ENCODE measurements at regions not wholly inside any gene's neighbourhood (a gene's known extent, or its start where the extent isn't known, plus 50 kb on each side); places are given as distances from the start of the nearest gene placed in this dataset.

DNA sequence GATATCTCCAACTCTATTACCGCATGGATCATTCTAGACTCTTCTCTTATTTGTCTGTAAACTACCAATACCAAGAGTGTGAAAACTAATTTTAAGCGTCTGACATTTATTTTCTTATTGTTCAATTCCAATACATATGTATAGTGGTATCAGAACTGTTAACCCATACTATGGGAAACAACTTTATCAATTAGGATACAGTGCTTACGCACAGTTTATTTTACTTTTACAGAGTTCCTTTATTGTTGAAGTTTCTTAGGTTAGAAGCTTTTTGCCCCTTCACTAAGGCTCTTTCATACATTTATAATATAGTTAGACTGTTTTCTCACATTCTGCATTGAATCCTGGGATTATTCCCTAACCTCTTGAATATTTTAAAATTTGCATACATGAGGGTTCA, 198.8 kb upstream of the RGPD4 start:
- H3K27me3 ChIP-seq, result no peaks in the 10 kb centered on the region
- H3K4me3 ChIP-seq, result no peak overlapping the region
- no peaks in the 10 kb centered on the region for H3K36me3 ChIP-seq
- H3K9me3 ChIP-seq, result peaks cover 0 to 20% (median 7%) of the 10 kb centered on the region in 4 donors
- DNase-seq (ENCODE audit: extremely low spot score), result no peak
- H3K27ac ChIP-seq (replicated peaks in 1 of 4), result no peak overlapping the region
- TF ChIP-seq EP300 (IDR thresholded peaks at IDR 0.05), result no peak
- TF ChIP-seq, protein P1, sequence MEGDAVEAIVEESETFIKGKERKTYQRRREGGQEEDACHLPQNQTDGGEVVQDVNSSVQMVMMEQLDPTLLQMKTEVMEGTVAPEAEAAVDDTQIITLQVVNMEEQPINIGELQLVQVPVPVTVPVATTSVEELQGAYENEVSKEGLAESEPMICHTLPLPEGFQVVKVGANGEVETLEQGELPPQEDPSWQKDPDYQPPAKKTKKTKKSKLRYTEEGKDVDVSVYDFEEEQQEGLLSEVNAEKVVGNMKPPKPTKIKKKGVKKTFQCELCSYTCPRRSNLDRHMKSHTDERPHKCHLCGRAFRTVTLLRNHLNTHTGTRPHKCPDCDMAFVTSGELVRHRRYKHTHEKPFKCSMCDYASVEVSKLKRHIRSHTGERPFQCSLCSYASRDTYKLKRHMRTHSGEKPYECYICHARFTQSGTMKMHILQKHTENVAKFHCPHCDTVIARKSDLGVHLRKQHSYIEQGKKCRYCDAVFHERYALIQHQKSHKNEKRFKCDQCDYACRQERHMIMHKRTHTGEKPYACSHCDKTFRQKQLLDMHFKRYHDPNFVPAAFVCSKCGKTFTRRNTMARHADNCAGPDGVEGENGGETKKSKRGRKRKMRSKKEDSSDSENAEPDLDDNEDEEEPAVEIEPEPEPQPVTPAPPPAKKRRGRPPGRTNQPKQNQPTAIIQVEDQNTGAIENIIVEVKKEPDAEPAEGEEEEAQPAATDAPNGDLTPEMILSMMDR (IDR thresholded peaks at IDR 0.05), result no peak
- TF ChIP-seq POLR2A (IDR thresholded peaks at IDR 0.05; ENCODE audit: low read depth), result no peak
- no peak for TF ChIP-seq POLR2AphosphoS5 (IDR thresholded peaks at IDR 0.05)
- intact Hi-C loops (cut with DNase I), result no loop called here
- H3K4me1 ChIP-seq, result no peaks in the 10 kb centered on the region
- WGBS, result 87% methylated on average over 3 of the region's 3 CpGs

DNA sequence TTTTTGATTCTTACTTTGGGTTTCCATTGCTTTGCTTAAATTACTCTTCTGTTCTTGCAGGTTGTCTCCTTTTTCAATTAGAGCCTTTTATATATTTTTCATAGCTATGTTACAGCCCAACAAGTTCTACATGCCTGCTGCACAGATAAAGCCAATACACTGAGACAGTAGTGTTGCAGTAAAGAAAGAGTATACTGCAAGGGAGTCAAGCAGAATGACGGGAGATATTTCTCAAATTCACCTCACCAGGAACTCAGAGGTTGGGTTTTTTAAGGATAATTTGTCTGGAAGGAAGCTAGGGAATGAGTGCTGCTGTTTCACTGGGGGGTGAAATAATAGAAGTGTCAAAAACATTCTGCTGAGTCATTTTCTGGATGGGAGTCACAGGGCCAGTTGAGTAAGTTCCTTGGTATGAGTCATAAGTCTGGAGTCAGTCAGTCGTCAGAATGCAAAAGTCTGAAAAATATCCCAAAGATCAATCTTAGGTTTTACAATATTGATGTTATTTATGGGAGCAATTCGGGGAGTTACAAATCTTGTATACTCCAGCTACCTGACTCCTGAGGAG, 193.0 kb upstream of the RGPD4 start:
- DNase-seq (ENCODE audit: extremely low spot score), result no peak
- TF ChIP-seq, protein P1 (IDR thresholded peaks at IDR 0.05), result no peak
- TF ChIP-seq EP300 (IDR thresholded peaks at IDR 0.05), result no peak
- TF ChIP-seq POLR2A (IDR thresholded peaks at IDR 0.05; ENCODE audit: low read depth), result no peak
- no peak for TF ChIP-seq POLR2AphosphoS5 (IDR thresholded peaks at IDR 0.05)
- 85% methylated on average over 3 of the region's 3 CpGs for WGBS
- Histone ChIP-seq H3K9me3 (peaks cover 0 to 16% (median 5%) of the 10 kb centered on the region in 4 donors), H3K4me1 (no peaks in the 10 kb centered on the region), H3K4me3 (no peak overlapping the region), H3K27ac (replicated peaks in 1 of 4) (no peak overlapping the region), H3K27me3 (no peaks in the 10 kb centered on the region), H3K36me3 (no peaks in the 10 kb centered on the region)
- intact Hi-C loops (cut with DNase I), result no loop called here

DNA sequence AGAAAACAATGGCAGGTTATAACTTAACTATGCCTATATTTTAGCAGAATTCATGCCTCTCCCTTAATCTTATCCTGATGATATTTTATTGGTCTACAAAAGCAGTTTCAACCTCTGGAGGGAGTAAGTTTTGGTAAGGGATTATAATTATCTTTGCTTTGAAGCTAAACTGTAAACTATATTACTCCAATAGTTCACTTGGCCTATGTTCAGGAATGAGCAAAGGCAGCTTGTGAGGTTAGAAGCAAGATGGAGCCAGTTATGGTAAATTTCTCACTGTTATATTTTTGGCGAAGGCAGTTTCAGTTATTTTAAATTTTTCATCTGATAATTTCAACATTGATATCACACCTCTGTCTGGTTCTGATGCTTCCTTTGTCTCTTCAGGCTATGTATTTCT, 192.5 kb upstream of the RGPD4 start:
- Histone ChIP-seq H3K27me3 (no peaks in the 10 kb centered on the region), H3K4me1 (no peaks in the 10 kb centered on the region), H3K27ac (replicated peaks in 1 of 4) (no peak overlapping the region), H3K36me3 (no peaks in the 10 kb centered on the region), H3K9me3 (peaks cover 0 to 15% (median 5%) of the 10 kb centered on the region in 4 donors), H3K4me3 (no peak overlapping the region)
- intact Hi-C loops (cut with DNase I), result no loop called here
- WGBS, result 88% methylated on average over 1 of the region's 1 CpG
- TF ChIP-seq POLR2A (IDR thresholded peaks at IDR 0.05; ENCODE audit: low read depth), result no peak
- no peak for TF ChIP-seq POLR2AphosphoS5 (IDR thresholded peaks at IDR 0.05)
- DNase-seq (ENCODE audit: extremely low spot score), result no peak

DNA sequence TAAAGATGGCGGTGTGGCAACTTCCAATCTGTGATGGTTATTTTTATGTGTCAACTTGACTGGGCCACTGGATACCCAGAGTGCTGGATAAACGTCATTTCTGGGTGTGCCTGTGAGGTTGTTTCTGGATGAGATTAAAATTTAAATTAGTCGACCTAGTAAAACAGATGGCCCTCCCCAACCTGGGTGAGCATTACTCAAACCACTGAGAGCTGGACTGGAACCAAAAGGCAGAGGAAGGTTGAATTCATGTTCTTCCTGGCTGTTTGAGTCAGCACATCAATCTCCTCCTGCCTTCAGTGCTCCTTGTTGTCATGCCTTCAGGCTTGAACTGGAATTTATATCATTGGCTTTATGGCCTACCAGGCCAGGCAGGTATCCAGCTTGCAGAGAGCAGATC, 190.8 kb upstream of the RGPD4 start:
- no peaks in the 10 kb centered on the region for H3K4me1 ChIP-seq
- intact Hi-C loops (cut with DNase I), result no loop called here
- peaks cover 0 to 23% (median 5%) of the 10 kb centered on the region in 4 donors for H3K9me3 ChIP-seq
- no peak for DNase-seq (ENCODE audit: extremely low spot score)
- no peak overlapping the region for H3K4me3 ChIP-seq
- TF ChIP-seq, protein P1 (IDR thresholded peaks at IDR 0.05), result no peak
- TF ChIP-seq POLR2A (IDR thresholded peaks at IDR 0.05; ENCODE audit: low read depth) (no peak), EP300 (IDR thresholded peaks at IDR 0.05) (no peak), POLR2AphosphoS5 (IDR thresholded peaks at IDR 0.05) (no peak)
- H3K27me3 ChIP-seq, result no peaks in the 10 kb centered on the region
- H3K36me3 ChIP-seq, result no peaks in the 10 kb centered on the region
- no peak overlapping the region for H3K27ac ChIP-seq (replicated peaks in 1 of 4)
- WGBS, result 88% methylated on average over 3 of the region's 3 CpGs

DNA sequence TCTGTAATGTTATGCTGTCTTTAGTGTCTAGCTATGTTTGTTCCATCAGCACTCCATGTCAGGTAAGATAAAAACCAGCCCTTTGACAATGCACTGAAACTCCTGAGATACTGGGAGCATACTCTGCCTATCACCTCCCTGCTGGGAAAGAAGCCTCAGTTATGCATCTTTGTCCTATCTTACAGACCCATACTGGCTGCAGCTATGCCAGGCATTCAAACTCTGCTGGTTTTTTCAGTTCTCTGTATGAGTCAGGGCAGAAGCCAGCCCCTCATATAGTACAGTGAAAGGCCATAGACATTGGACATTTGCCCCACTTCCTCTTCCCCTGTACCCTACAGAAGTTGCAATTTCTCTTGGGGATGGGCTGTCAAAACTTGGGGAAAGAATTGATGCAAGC, 181.1 kb upstream of the RGPD4 start:
- TF ChIP-seq EP300 (IDR thresholded peaks at IDR 0.05), result no peak
- TF ChIP-seq, protein P1 (IDR thresholded peaks at IDR 0.05), result no peak
- TF ChIP-seq POLR2AphosphoS5 (IDR thresholded peaks at IDR 0.05), result no peak
- Histone ChIP-seq H3K36me3 (no peaks in the 10 kb centered on the region), H3K27me3 (no peaks in the 10 kb centered on the region), H3K4me1 (no peaks in the 10 kb centered on the region), H3K9me3 (peaks cover 0 to 37% (median 12%) of the 10 kb centered on the region in 4 donors), H3K27ac (replicated peaks in 1 of 4) (no peak overlapping the region), H3K4me3 (no peak overlapping the region)
- intact Hi-C loops (cut with DNase I), result no loop called here
- no peak for DNase-seq (ENCODE audit: extremely low spot score)

Measured in esophagus muscularis mucosa (tissue), 4 donors.